GM19023 (cell line): ENCODE measurements at regions not wholly inside any gene's neighbourhood (a gene's known extent, or its start where the extent isn't known, plus 50 kb on each side); places are given as distances from the start of the nearest gene placed in this dataset.

Experiments used
- ATAC-seq: cut with Tn5 transposase; IDR thresholded peaks from one replicate; pipeline ENCODE4 v1.9.1; 2021; ENCODE audit warnings: mild to moderate bottlenecking, moderate library complexity; ENCODE audit not compliant: unreplicated experiment

DNA sequence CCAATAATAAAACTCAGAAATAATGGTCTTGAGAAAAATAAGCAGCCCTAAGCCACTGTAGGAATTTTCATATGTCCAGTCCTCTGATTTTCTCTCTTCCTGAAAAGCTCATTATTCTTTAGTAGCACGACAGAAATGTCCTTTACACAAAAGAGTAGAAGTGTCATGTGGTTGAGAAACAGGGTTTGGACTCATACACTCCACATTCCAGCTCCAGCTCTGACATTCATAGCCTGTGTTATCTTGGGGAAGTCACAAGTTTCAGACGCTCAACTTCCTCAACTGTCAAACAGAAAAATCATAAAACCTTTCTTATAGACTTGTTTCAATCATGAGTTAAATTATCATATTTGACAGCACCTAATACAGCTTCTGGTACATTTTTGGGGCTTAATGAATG is 511.5 kb downstream of the TNS1 start:
- no peak for ATAC-seq

DNA sequence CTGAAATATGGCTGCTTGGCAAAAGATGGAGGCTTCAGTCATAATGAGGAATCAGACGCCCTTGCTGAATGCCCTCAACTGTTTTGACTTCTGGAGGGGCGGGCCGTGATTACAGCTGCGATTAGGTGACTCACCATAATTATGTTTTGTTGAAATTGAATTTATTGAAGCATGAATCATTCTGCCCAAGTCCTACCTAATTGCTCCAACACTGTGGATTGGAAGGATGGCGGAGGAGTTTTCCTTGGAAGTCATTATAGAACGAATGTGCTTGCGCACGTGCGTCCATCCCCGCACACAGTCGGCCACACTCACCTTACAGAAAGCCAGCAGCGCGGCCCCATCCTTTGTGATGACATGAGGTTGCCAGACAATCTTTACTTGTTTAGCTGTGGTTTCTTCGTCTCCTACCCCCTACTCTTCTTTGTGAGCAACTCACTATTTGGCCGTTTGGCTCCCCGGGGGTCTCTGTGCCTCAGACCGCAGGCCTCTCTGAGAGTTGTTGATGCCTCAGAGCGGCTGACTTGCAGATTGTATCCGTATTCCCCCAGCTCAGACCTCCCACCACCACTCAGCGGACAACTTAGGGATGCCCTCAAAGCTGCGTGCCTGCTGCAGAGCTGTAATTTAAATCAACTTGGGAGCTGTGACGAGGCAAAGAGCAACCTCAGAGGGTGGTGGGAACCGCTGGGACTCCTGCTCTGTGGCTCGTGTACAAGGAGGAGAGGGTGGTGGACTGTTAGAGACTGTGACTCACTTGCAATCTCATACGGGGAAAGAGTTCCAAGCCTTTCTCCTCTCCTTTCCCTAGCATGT is 513.4 kb downstream of the TNS1 start:
- ATAC-seq: no peak

- ATAC-seq: no peak
Measured at GRCh38 chr2:217484046-217484445, 518.7 kb downstream of the TNS1 start.

DNA sequence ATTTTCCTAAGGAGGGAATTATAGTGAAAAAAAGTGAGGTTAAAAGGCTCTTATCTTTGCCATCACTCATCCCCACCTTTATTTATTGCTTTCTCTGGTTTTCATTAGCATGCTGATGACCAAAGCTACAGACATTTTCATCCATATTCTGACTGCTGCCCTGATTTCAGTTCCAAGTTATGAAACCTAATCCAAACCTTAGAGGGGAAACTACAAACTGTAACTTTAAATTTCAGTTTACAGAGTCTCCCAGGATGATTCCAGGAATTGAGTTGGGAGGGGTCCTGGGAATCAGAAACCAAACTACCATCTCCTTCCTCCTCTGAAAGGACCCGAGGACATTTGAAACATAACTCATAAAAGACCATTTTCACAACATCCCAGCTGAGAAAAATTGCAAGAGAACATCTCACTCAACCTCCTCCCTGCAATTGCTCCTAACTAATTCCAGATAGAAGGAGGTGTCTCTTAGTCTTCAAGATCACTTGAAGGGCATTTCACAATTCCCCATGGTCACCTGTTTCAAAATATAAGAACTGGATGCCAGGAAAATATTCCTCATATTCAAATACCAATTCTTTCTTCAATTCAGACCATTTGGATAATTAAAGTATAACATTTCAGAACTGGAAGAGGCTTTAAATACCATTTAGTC is 520.6 kb downstream of the TNS1 start:
- no peak for ATAC-seq

DNA sequence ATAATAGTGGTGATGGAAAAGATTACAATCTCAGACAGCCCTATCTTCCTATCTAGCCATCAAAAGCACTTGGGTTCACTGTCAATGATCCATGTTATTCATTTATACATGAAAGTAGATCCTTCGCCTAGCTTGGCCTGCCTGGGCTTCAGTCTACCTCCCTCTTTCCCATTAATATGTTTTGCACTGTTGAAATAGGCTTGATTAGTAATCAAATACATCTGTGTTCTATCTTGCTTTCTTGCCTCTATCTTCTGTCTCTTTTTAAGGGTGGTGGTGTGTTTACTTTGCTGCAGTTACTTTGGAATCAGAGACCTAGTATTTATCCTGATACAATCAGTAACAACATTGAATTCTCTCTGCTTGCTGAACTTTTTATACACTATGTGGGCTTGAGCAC is 521.2 kb downstream of the TNS1 start:
- no peak for ATAC-seq

DNA sequence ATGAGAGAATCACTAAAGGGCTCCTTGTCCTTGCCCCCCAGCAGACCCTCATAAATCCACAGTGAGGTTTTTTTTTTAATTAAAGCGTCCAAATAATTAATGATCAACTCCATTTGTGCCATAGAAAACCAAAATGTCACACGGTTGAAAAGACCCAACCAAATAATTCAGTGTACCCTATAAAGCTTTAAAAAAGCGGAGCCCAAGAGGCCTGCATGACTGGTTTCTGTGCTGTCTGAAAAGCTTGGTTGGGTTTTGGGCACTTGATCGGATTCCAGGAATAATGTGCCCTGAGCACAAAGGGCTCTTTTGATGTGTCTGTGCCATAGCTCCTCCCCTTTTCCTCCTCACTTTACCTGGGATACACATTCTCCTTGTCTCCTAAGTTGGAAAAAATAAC is 523.2 kb downstream of the TNS1 start:
- ATAC-seq: no peak

GRCh38 chr2:217478831-217479455 is 523.9 kb downstream of the TNS1 start:
- ATAC-seq: no peak

DNA sequence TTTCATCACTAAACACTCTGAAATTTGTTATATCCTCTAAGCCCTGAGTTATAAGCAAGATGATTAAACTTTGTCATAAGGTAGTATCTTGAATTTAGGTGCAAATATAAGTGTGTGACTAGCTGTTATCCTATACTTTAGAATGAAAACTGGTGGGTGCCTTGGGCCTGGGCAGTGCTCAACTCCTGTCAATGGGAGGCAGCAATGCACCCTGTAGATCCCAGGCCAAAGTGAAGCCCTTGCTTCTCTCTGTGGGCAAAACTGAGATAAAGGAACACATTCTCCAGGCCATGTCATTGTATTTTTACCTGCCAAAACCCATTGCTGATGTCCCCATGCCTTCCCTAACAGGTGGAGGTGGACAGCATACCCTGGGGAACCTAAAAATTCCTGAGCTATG is 525.2 kb downstream of the TNS1 start:
- no peak for ATAC-seq

DNA sequence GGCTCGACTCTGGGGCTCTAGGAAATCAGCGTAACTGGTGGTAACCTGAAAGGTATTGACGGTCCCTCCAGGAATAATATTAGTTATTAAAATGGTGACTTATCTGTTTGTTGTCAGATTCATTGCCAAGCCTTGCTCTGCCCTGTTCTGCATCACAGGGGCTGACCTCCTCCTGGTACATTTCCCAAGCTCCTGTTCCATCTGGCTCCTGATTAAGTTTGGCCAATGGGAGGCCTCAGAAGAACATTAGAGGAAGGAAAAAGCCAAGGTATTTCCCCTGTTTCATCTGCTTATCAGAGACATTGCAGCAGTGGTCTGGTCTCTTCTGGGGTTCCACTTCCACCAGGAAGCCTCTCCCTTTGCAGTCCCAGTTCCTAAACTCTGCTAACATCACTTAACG is 527.0 kb downstream of the TNS1 start:
- no peak for ATAC-seq

GRCh38 chr2:217475101-217475500 is 527.7 kb downstream of the TNS1 start:
- no peak for ATAC-seq

DNA sequence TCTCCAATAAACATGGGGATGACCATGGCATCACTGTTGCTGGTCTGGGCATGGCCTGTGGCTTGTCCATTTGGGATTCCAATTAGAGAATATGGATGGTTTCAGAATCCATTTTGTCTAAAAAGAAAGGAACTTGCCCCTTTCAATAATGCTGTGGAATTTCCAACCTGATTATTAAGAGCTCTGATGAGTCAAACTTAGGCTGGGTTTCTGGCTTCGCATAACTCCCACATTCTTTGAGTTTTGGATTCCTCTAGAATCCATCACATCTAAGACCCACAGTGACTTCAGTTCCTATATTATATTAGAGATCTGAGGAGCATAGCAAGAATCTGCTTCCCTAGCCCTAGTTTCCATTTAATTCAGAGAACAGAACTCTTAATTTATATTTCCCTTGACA is 531.5 kb downstream of the TNS1 start:
- ATAC-seq: no peak

DNA sequence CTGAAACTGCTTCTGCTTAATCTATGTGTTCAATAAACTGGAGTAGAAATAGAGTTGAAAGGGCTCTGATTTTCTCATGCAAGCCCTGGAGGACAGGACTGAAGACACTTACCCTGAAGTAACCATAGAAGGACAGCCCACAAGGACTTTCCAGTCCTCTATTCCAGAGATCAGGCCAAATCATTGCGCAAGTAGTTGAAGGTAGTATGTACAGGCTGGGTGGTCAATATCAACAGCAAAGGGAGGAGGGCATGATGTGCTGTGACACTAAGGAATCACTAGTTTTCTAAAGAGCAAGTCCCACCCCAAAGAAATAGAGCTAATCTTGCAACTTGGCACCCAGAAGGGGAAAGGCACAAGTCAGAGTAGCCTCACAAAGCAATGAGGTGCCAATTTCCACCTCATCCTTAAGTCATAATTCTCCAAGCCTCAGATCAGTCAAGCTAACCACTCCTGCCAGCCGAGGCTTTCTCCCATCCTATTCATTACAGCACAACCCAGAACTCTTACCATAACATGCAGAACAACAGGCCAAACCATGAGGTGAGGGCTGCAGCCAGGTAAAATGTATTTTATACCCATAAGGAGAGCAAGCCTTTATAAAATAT is 533.5 kb downstream of the TNS1 start:
- ATAC-seq: no peak

DNA sequence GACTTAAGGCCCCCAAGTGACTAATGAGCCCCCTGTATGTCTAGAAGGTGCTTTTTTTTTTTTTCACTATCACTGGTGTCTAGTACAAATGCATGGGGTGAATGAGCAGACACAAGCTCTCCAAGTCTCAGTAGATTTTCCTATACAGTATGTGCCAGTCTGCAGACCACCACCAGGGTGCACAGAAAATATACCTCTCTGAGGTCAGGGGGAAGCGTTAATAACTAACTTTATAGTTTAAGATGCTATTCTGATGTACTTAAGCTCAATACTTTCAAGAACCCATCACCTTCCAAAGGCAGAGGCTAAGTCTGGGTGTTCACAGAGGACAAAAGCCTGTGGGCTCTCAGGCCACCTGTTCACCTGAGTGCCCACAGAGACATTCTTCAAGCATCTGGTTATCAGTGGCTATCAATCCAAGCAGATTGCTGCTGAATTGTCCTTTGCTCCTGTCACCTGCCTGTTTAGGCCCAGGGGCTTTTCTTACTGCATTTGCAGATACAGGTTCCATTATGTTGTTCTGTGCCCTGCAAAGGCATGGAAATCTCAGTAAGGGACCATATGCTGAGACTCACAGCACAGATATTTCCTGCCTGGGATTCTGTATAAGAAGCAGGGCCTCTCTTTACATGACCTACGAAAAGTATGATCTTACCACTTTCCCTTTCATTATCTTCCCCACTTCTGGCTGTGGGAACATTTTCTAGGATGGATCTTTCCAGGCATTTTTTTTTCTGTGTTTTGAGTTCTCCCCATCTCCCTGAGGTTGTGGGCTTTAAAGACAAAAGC is 534.6 kb downstream of the TNS1 start:
- ATAC-seq: no peak

GRCh38 chr2:217467331-217467730 is 535.5 kb downstream of the TNS1 start:
- no peak for ATAC-seq

- ATAC-seq: no peak
Measured at GRCh38 chr2:217466805-217467204, 536.0 kb downstream of the TNS1 start.

- no peak for ATAC-seq
Measured at GRCh38 chr2:217466104-217466503, 536.7 kb downstream of the TNS1 start.

DNA sequence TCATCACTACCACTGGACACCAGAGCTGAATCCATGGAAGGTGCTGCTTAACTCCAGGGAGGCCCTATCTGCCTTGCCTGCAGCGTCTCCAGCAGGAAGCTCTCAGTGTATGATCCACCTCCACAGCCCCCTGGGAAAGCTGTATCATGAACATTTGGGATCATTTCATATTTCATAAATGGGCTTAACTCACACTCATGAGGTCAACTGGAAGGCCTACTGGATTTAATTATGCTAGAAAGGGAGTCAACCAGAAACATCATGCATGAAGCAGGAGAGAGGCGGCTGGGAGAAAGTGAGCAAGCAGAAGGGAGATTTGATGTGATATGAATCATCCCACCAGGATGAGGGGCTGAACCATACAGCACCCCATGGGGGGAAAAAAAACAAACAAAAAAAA is 537.7 kb downstream of the TNS1 start:
- no peak for ATAC-seq

GRCh38 chr2:217463402-217464075 is 539.3 kb downstream of the TNS1 start:
- ATAC-seq: no peak

DNA sequence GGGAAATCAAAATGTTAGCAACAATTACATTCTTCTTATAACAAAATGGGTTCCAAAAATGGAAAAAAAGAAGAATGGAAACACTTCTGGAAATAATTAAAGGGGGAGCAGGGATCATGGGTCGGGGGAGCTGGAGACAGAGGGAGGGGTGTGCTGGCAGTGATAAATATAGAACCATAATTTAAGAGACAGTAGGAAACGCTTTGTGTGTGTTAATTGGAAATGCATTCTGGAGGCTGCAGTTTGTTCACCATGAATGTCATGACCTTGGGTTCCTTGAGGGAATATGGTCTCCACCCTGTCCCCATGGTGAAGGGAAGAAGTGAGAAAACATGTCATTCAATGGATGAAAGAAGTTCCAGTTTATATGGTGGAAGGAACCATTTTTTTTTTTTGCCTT is 540.7 kb downstream of the TNS1 start:
- no peak for ATAC-seq

DNA sequence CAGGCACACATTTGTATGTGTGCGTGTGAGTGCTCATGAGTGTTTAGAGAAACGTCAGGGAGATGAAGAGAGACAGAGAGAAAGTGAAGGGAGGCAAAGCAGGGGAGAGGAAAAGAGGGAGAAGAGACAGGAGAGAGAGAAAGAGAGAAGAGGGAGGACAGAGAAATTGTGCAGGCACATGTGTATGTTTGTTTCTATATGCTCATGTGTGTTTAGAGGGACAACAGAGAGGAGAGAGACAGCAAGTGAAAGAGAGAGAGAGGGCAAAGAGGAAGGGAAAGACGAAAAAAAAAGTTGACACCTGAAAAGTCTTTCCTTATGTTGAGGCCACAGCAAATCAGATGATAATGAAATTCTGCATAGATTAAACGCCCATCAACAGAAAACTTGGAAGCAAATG is 541.1 kb downstream of the TNS1 start:
- ATAC-seq: no peak
